Lower leg skin (tissue), 3 donors: ENCODE measurements at regions not wholly inside any gene's neighbourhood (a gene's known extent, or its start where the extent isn't known, plus 50 kb on each side); places are given as distances from the start of the nearest gene placed in this dataset.
"Not testable (repeated sequence)": the region's sequence is repeated elsewhere in the genome, so short reads cannot be mapped to it uniquely, and the experiment has no call there.

Experiments used
- CTCF ChIP-seq, 3 donors: fragments of 450-650 bp; IDR thresholded peaks; one replicate each; pipeline ENCODE4 v1.5.1; 2016; ENCODE audit warnings: antibody characterized with exemption in 3 of 3, mild to moderate bottlenecking in 3 of 3, moderate library complexity in 2 of 3
- POLR2A ChIP-seq, 2 donors: fragments of 450-650 bp; IDR thresholded peaks; one replicate each; pipeline ENCODE4 v1.6.1; 2016 to 2017; ENCODE audit warnings: antibody characterized with exemption in 2 of 2, mild to moderate bottlenecking in 1 of 2, moderate library complexity in 1 of 2

- TF ChIP-seq CTCF, POLR2A (IDR thresholded peaks at IDR 0.05): not testable (repeated sequence)
Measured at GRCh38 chr13:72545895-72546294, 181.5 kb downstream of the MZT1 start.
